Glutamatergic neuron (in vitro differentiated cells): ENCODE measurements at regions not wholly inside any gene's neighbourhood (a gene's known extent, or its start where the extent isn't known, plus 50 kb on each side); places are given as distances from the start of the nearest gene placed in this dataset.

Experiments
- DNase-seq: peaks from one replicate; pipeline ENCODE4 v3.0.0; 2022
- H3K27ac Mint-ChIP-seq: one replicate; pipeline ENCODE4 v1.8.0; 2020; ENCODE audit warnings: mild to moderate bottlenecking, mixed read lengths, inconsistent platforms; ENCODE audit not compliant: unreplicated experiment
- H3K27me3 Mint-ChIP-seq: one replicate; pipeline ENCODE4 v1.8.0; 2020; ENCODE audit warnings: mild to moderate bottlenecking, moderate library complexity, mixed read lengths, inconsistent platforms; ENCODE audit not compliant: unreplicated experiment
- H3K36me3 Mint-ChIP-seq: one replicate; pipeline ENCODE4 v1.8.0; 2020; ENCODE audit warnings: mild to moderate bottlenecking, mixed read lengths, inconsistent platforms; ENCODE audit not compliant: unreplicated experiment
- H3K4me1 Mint-ChIP-seq: one replicate; pipeline ENCODE4 v1.8.0; 2020; ENCODE audit warnings: mild to moderate bottlenecking, low read depth, mixed read lengths, inconsistent platforms; ENCODE audit not compliant: unreplicated experiment
- H3K4me3 Mint-ChIP-seq: one replicate; pipeline ENCODE4 v1.8.0; 2020; ENCODE audit warnings: mild to moderate bottlenecking, mixed read lengths, inconsistent platforms; ENCODE audit not compliant: unreplicated experiment
- H3K9me3 Mint-ChIP-seq: one replicate; pipeline ENCODE4 v1.8.0; 2020; ENCODE audit warnings: mild to moderate bottlenecking, moderate library complexity, mixed read lengths, inconsistent platforms; ENCODE audit not compliant: unreplicated experiment
- CTCF ChIP-seq: fragments of 200-600 bp; sonication (generic); IDR thresholded peaks from one replicate; pipeline ENCODE4 v1.5.0; 2021; ENCODE audit not compliant: partially characterized antibody, unreplicated experiment

GRCh38 chr13:53180684-53181083, 152.1 kb downstream of the OLFM4 start:
- no peak for TF ChIP-seq CTCF
- peaks cover 13% of the 10 kb centered on the region for H3K4me1 Mint-ChIP-seq
- no peak overlapping the region for H3K27ac Mint-ChIP-seq
- no peak for DNase-seq
- H3K36me3 Mint-ChIP-seq = no peaks in the 10 kb centered on the region
- no peaks in the 10 kb centered on the region for H3K9me3 Mint-ChIP-seq
- H3K4me3 Mint-ChIP-seq = no peak overlapping the region
- no peaks in the 10 kb centered on the region for H3K27me3 Mint-ChIP-seq

GRCh38 chr13:53182724-53183123, 154.1 kb downstream of the OLFM4 start:
- Mint-ChIP-seq H3K4me3 (no peak overlapping the region), H3K9me3 (no peaks in the 10 kb centered on the region), H3K36me3 (no peaks in the 10 kb centered on the region), H3K4me1 (peaks cover 5% of the 10 kb centered on the region), H3K27me3 (no peaks in the 10 kb centered on the region), H3K27ac (peak overlapping the region; percentile 62)
- no peak for TF ChIP-seq CTCF
- DNase-seq = no peak

- no peak for DNase-seq
- no peak for TF ChIP-seq CTCF
- H3K9me3 Mint-ChIP-seq = no peaks in the 10 kb centered on the region
- peaks cover 12% of the 10 kb centered on the region for H3K4me1 Mint-ChIP-seq
- H3K27me3 Mint-ChIP-seq = no peaks in the 10 kb centered on the region
- H3K27ac Mint-ChIP-seq = no peak overlapping the region
- H3K36me3 Mint-ChIP-seq = no peaks in the 10 kb centered on the region
- no peak overlapping the region for H3K4me3 Mint-ChIP-seq
Measured at GRCh38 chr13:53188120-53188519, 159.5 kb downstream of the OLFM4 start.

- Mint-ChIP-seq H3K4me1 (peaks cover 12% of the 10 kb centered on the region), H3K9me3 (no peaks in the 10 kb centered on the region), H3K27me3 (no peaks in the 10 kb centered on the region), H3K27ac (no peak overlapping the region), H3K36me3 (no peaks in the 10 kb centered on the region), H3K4me3 (no peak overlapping the region)
- DNase-seq = no peak
- no peak for TF ChIP-seq CTCF
Measured at GRCh38 chr13:53189162-53189561, 160.5 kb downstream of the OLFM4 start.

GRCh38 chr13:53191091-53191490, 162.5 kb downstream of the OLFM4 start:
- Mint-ChIP-seq H3K27me3 (no peaks in the 10 kb centered on the region), H3K4me3 (no peak overlapping the region), H3K9me3 (peaks cover 2% of the 10 kb centered on the region), H3K36me3 (no peaks in the 10 kb centered on the region), H3K4me1 (peaks cover 12% of the 10 kb centered on the region), H3K27ac (no peak overlapping the region)
- no peak for TF ChIP-seq CTCF
- no peak for DNase-seq
